ENCODE measurements at regions not wholly inside any gene's neighbourhood (a gene's known extent, or its start where the extent isn't known, plus 50 kb on each side); places are given as distances from the start of the nearest gene placed in this dataset.

- no peaks in the 10 kb centered on the region for H3K4me1 ChIP-seq (ENCODE audit: control insufficient read depth, insufficient read depth, low read length)
- H3K9me3 ChIP-seq (ENCODE audit: control insufficient read depth, insufficient read depth, low read length) = no peaks in the 10 kb centered on the region
- no peaks in the 10 kb centered on the region for H3K27me3 ChIP-seq (ENCODE audit: control insufficient read depth, insufficient read depth, low read length)
- H3K4me3 ChIP-seq (ENCODE audit: low read depth, low read length) = no peak overlapping the region
- no peak overlapping the region for H3K9ac ChIP-seq (ENCODE audit: low read depth, low read length)
- H3K36me3 ChIP-seq (ENCODE audit: control insufficient read depth, insufficient read depth, low read length) = no peaks in the 10 kb centered on the region
Observed at GRCh38 chr12:91690531-91690930, 455.1 kb downstream of the BTG1 start.

GRCh38 chr12:91687052-91688017, 458.3 kb downstream of the BTG1 start:
- H3K4me3 ChIP-seq (ENCODE audit: low read depth, low read length) = no peak overlapping the region
- no peak overlapping the region for H3K9ac ChIP-seq (ENCODE audit: low read depth, low read length)
- no peaks in the 10 kb centered on the region for H3K4me1 ChIP-seq (ENCODE audit: control insufficient read depth, insufficient read depth, low read length)
- no peaks in the 10 kb centered on the region for H3K36me3 ChIP-seq (ENCODE audit: control insufficient read depth, insufficient read depth, low read length)
- H3K9me3 ChIP-seq (ENCODE audit: control insufficient read depth, insufficient read depth, low read length) = no peaks in the 10 kb centered on the region
- no peaks in the 10 kb centered on the region for H3K27me3 ChIP-seq (ENCODE audit: control insufficient read depth, insufficient read depth, low read length)

GRCh38 chr12:91685917-91686316, 459.7 kb downstream of the BTG1 start:
- Histone ChIP-seq H3K27me3 (ENCODE audit: control insufficient read depth, insufficient read depth, low read length) (no peaks in the 10 kb centered on the region), H3K36me3 (ENCODE audit: control insufficient read depth, insufficient read depth, low read length) (no peaks in the 10 kb centered on the region), H3K9me3 (ENCODE audit: control insufficient read depth, insufficient read depth, low read length) (no peaks in the 10 kb centered on the region), H3K4me1 (ENCODE audit: control insufficient read depth, insufficient read depth, low read length) (no peaks in the 10 kb centered on the region), H3K4me3 (ENCODE audit: low read depth, low read length) (no peak overlapping the region), H3K9ac (ENCODE audit: low read depth, low read length) (no peak overlapping the region)

- Histone ChIP-seq H3K9me3 (ENCODE audit: control insufficient read depth, insufficient read depth, low read length) (no peaks in the 10 kb centered on the region), H3K27me3 (ENCODE audit: control insufficient read depth, insufficient read depth, low read length) (no peaks in the 10 kb centered on the region), H3K4me3 (ENCODE audit: low read depth, low read length) (no peak overlapping the region), H3K4me1 (ENCODE audit: control insufficient read depth, insufficient read depth, low read length) (no peaks in the 10 kb centered on the region), H3K9ac (ENCODE audit: low read depth, low read length) (no peak overlapping the region), H3K36me3 (ENCODE audit: control insufficient read depth, insufficient read depth, low read length) (no peaks in the 10 kb centered on the region)
Observed at GRCh38 chr12:91681751-91682150, 463.9 kb downstream of the BTG1 start.

GRCh38 chr12:91680864-91681263, 464.8 kb downstream of the BTG1 start:
- Histone ChIP-seq H3K4me3 (ENCODE audit: low read depth, low read length) (no peak overlapping the region), H3K36me3 (ENCODE audit: control insufficient read depth, insufficient read depth, low read length) (no peaks in the 10 kb centered on the region), H3K9me3 (ENCODE audit: control insufficient read depth, insufficient read depth, low read length) (no peaks in the 10 kb centered on the region), H3K9ac (ENCODE audit: low read depth, low read length) (no peak overlapping the region), H3K4me1 (ENCODE audit: control insufficient read depth, insufficient read depth, low read length) (no peaks in the 10 kb centered on the region), H3K27me3 (ENCODE audit: control insufficient read depth, insufficient read depth, low read length) (no peaks in the 10 kb centered on the region)

GRCh38 chr12:91677556-91677955, 468.1 kb downstream of the BTG1 start:
- no peak overlapping the region for H3K9ac ChIP-seq (ENCODE audit: low read depth, low read length)
- no peaks in the 10 kb centered on the region for H3K36me3 ChIP-seq (ENCODE audit: control insufficient read depth, insufficient read depth, low read length)
- no peaks in the 10 kb centered on the region for H3K27me3 ChIP-seq (ENCODE audit: control insufficient read depth, insufficient read depth, low read length)
- H3K4me1 ChIP-seq (ENCODE audit: control insufficient read depth, insufficient read depth, low read length) = no peaks in the 10 kb centered on the region
- H3K4me3 ChIP-seq (ENCODE audit: low read depth, low read length) = no peak overlapping the region
- no peaks in the 10 kb centered on the region for H3K9me3 ChIP-seq (ENCODE audit: control insufficient read depth, insufficient read depth, low read length)

GRCh38 chr12:91675401-91675800, 470.2 kb downstream of the BTG1 start:
- Histone ChIP-seq H3K9me3 (ENCODE audit: control insufficient read depth, insufficient read depth, low read length) (no peaks in the 10 kb centered on the region), H3K4me3 (ENCODE audit: low read depth, low read length) (no peak overlapping the region), H3K4me1 (ENCODE audit: control insufficient read depth, insufficient read depth, low read length) (no peaks in the 10 kb centered on the region), H3K36me3 (ENCODE audit: control insufficient read depth, insufficient read depth, low read length) (no peaks in the 10 kb centered on the region), H3K9ac (ENCODE audit: low read depth, low read length) (no peak overlapping the region), H3K27me3 (ENCODE audit: control insufficient read depth, insufficient read depth, low read length) (no peaks in the 10 kb centered on the region)

GRCh38 chr12:91672130-91672529, 473.5 kb downstream of the BTG1 start:
- Histone ChIP-seq H3K9me3 (ENCODE audit: control insufficient read depth, insufficient read depth, low read length) (no peaks in the 10 kb centered on the region), H3K9ac (ENCODE audit: low read depth, low read length) (no peak overlapping the region), H3K27me3 (ENCODE audit: control insufficient read depth, insufficient read depth, low read length) (no peaks in the 10 kb centered on the region), H3K4me3 (ENCODE audit: low read depth, low read length) (no peak overlapping the region), H3K4me1 (ENCODE audit: control insufficient read depth, insufficient read depth, low read length) (no peaks in the 10 kb centered on the region), H3K36me3 (ENCODE audit: control insufficient read depth, insufficient read depth, low read length) (no peaks in the 10 kb centered on the region)

- Histone ChIP-seq H3K4me3 (ENCODE audit: low read depth, low read length) (no peak overlapping the region), H3K36me3 (ENCODE audit: control insufficient read depth, insufficient read depth, low read length) (no peaks in the 10 kb centered on the region), H3K9ac (ENCODE audit: low read depth, low read length) (no peak overlapping the region), H3K9me3 (ENCODE audit: control insufficient read depth, insufficient read depth, low read length) (no peaks in the 10 kb centered on the region), H3K27me3 (ENCODE audit: control insufficient read depth, insufficient read depth, low read length) (no peaks in the 10 kb centered on the region), H3K4me1 (ENCODE audit: control insufficient read depth, insufficient read depth, low read length) (no peaks in the 10 kb centered on the region)
Observed at GRCh38 chr12:91667694-91668093, 478.0 kb downstream of the BTG1 start.

- Histone ChIP-seq H3K4me3 (ENCODE audit: low read depth, low read length) (no peak overlapping the region), H3K36me3 (ENCODE audit: control insufficient read depth, insufficient read depth, low read length) (no peaks in the 10 kb centered on the region), H3K9ac (ENCODE audit: low read depth, low read length) (no peak overlapping the region), H3K27me3 (ENCODE audit: control insufficient read depth, insufficient read depth, low read length) (no peaks in the 10 kb centered on the region), H3K9me3 (ENCODE audit: control insufficient read depth, insufficient read depth, low read length) (no peaks in the 10 kb centered on the region), H3K4me1 (ENCODE audit: control insufficient read depth, insufficient read depth, low read length) (no peaks in the 10 kb centered on the region)
Observed at GRCh38 chr12:91663744-91664143, 481.1 kb upstream of the DCN start.

GRCh38 chr12:91663310-91663709, 480.7 kb upstream of the DCN start:
- H3K4me3 ChIP-seq (ENCODE audit: low read depth, low read length) = no peak overlapping the region
- no peaks in the 10 kb centered on the region for H3K27me3 ChIP-seq (ENCODE audit: control insufficient read depth, insufficient read depth, low read length)
- no peaks in the 10 kb centered on the region for H3K9me3 ChIP-seq (ENCODE audit: control insufficient read depth, insufficient read depth, low read length)
- no peak overlapping the region for H3K9ac ChIP-seq (ENCODE audit: low read depth, low read length)
- H3K36me3 ChIP-seq (ENCODE audit: control insufficient read depth, insufficient read depth, low read length) = no peaks in the 10 kb centered on the region
- no peaks in the 10 kb centered on the region for H3K4me1 ChIP-seq (ENCODE audit: control insufficient read depth, insufficient read depth, low read length)

- H3K4me3 ChIP-seq (ENCODE audit: low read depth, low read length) = no peak overlapping the region
- H3K9me3 ChIP-seq (ENCODE audit: control insufficient read depth, insufficient read depth, low read length) = no peaks in the 10 kb centered on the region
- H3K9ac ChIP-seq (ENCODE audit: low read depth, low read length) = no peak overlapping the region
- H3K27me3 ChIP-seq (ENCODE audit: control insufficient read depth, insufficient read depth, low read length) = no peaks in the 10 kb centered on the region
- H3K36me3 ChIP-seq (ENCODE audit: control insufficient read depth, insufficient read depth, low read length) = no peaks in the 10 kb centered on the region
- H3K4me1 ChIP-seq (ENCODE audit: control insufficient read depth, insufficient read depth, low read length) = no peaks in the 10 kb centered on the region
Observed at GRCh38 chr12:91662021-91662420, 479.4 kb upstream of the DCN start.

Data from iPS-15b (cell line).